ENCODE measurements at regions not wholly inside any gene's neighbourhood (a gene's known extent, or its start where the extent isn't known, plus 50 kb on each side); places are given as distances from the start of the nearest gene placed in this dataset.
"Not testable (repeated sequence)": the region's sequence is repeated elsewhere in the genome, so short reads cannot be mapped to it uniquely, and the experiment has no call there.

DNA sequence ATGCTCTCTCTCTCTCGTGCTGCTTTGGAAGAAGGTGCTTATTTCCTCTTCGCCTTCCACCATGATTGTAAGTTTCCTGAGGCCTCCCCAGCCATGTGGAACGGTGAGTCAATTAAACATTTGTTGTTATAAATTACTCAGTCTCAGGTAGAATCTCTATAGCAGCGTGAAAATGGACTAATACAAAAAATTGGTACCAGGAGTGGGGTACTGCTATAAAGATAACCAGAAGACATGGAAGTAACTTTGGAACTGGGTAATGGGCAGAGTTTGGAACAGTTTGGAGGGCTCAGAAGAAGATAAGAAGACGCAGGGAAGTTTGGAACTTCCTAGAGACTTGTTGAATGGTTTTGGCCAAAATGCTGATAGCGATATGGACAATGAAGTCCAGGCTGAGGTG lies 175.6 kb upstream of the CLINT1 start:
- not testable (repeated sequence) for H2AFZ ChIP-seq (ENCODE audit: low read length); H3K9me2 ChIP-seq (replicated peaks; ENCODE audit: insufficient read depth, low read length); H3K4me3 ChIP-seq (ENCODE audit: low read length); H3K9ac ChIP-seq (ENCODE audit: low read length); H3K9me3 ChIP-seq (ENCODE audit: low read length); H3K4me2 ChIP-seq (ENCODE audit: low read depth, low read length, poor library complexity, severe bottlenecking); H3K36me3 ChIP-seq (ENCODE audit: insufficient read depth, low read length); H3K27me3 ChIP-seq (ENCODE audit: low read length); H3K27ac ChIP-seq (ENCODE audit: low read length); H4K20me1 ChIP-seq (ENCODE audit: insufficient read depth, low read depth, low read length); H3K79me2 ChIP-seq (ENCODE audit: low read length); H3K4me1 ChIP-seq (ENCODE audit: low read length); DNase-seq

- H3K9me3 ChIP-seq (ENCODE audit: low read length) = no peaks in the 10 kb centered on the region
These were observed 174.8 kb upstream of the CLINT1 start for GRCh38 chr5:158033724-158034123.

DNA sequence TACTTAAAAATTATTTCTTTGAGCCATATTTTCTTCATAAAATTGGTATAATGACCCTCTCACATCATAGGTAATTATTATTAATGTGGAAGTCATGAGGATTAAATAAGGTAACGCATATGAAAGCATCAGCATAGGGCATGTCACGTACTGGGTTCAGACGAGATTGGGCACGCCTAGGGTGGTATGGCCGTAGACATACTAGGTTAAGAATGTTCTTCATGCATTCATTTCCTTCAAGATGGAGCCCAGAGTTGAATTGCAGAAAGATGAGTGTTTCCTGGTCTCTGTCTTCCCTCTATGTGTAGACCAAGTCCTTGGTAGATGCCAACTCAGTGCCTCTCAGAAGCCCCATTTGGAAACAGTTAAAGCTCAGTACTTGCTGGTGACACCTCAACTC lies 174.1 kb upstream of the CLINT1 start:
- DNase-seq = no peak
- Histone ChIP-seq H3K27ac (ENCODE audit: low read length) (no peak overlapping the region), H3K4me2 (ENCODE audit: low read depth, low read length, poor library complexity, severe bottlenecking) (no peak overlapping the region), H4K20me1 (ENCODE audit: insufficient read depth, low read depth, low read length) (no peaks in the 10 kb centered on the region), H3K27me3 (ENCODE audit: low read length) (no peaks in the 10 kb centered on the region; the same call in 1 of the 2 replicates), H3K9ac (ENCODE audit: low read length) (no peak overlapping the region), H3K9me2 (replicated peaks; ENCODE audit: insufficient read depth, low read length) (0 out of 2 replicates have a peak, but pooled peaks cover 3% of the 10 kb centered on the region), H3K4me1 (ENCODE audit: low read length) (no peaks in the 10 kb centered on the region), H3K4me3 (ENCODE audit: low read length) (no peak overlapping the region), H3K9me3 (ENCODE audit: low read length) (no peaks in the 10 kb centered on the region), H2AFZ (ENCODE audit: low read length) (no peak overlapping the region), H3K36me3 (ENCODE audit: insufficient read depth, low read length) (no peaks in the 10 kb centered on the region), H3K79me2 (ENCODE audit: low read length) (no peaks in the 10 kb centered on the region)

More at GRCh38 chr5:158033724-158034123, 174.8 kb upstream of the CLINT1 start:
- Histone ChIP-seq H4K20me1 (ENCODE audit: insufficient read depth, low read depth, low read length) (no peaks in the 10 kb centered on the region), H3K27me3 (ENCODE audit: low read length) (no peaks in the 10 kb centered on the region; the same call in 1 of the 2 replicates), H3K4me1 (ENCODE audit: low read length) (no peaks in the 10 kb centered on the region), H3K79me2 (ENCODE audit: low read length) (no peaks in the 10 kb centered on the region), H3K4me3 (ENCODE audit: low read length) (no peak overlapping the region), H3K9ac (ENCODE audit: low read length) (no peak overlapping the region), H3K4me2 (ENCODE audit: low read depth, low read length, poor library complexity, severe bottlenecking) (no peak overlapping the region), H3K36me3 (ENCODE audit: insufficient read depth, low read length) (no peaks in the 10 kb centered on the region), H2AFZ (ENCODE audit: low read length) (no peak overlapping the region), H3K9me2 (replicated peaks; ENCODE audit: insufficient read depth, low read length) (0 out of 2 replicates have a peak, but pooled peaks cover 3% of the 10 kb centered on the region), H3K27ac (ENCODE audit: low read length) (no peak overlapping the region)
- no peak for DNase-seq

DNA sequence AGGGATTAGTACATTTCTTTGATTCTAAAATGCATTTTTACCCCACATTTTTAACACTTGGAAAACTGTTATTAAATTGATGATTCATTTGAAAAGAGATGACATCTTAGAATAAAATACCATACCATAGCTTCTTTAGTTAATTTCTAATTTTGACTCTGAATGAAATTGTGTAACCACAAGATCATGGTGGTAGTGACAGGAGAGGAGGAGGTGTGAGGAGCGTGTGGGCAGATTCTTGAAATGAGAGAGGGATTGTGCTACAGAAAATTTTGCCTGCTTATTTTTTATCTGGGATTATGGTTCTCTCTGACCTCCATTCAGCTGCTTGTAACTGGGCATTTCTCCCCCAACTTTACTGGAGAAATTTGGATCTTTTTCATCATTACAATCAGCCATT lies 173.3 kb upstream of the CLINT1 start:
- H3K79me2 ChIP-seq (ENCODE audit: low read length) = no peaks in the 10 kb centered on the region
- H3K9me3 ChIP-seq (ENCODE audit: low read length) = no peaks in the 10 kb centered on the region
- H4K20me1 ChIP-seq (ENCODE audit: insufficient read depth, low read depth, low read length) = no peaks in the 10 kb centered on the region
- H3K27ac ChIP-seq (ENCODE audit: low read length) = no peak overlapping the region
- H3K4me3 ChIP-seq (ENCODE audit: low read length) = no peak overlapping the region
- 0 out of 2 replicates have a peak, but pooled peaks cover 3% of the 10 kb centered on the region for H3K9me2 ChIP-seq (replicated peaks; ENCODE audit: insufficient read depth, low read length)
- no peak overlapping the region for H3K4me2 ChIP-seq (ENCODE audit: low read depth, low read length, poor library complexity, severe bottlenecking)
- H3K36me3 ChIP-seq (ENCODE audit: insufficient read depth, low read length) = no peaks in the 10 kb centered on the region
- no peak overlapping the region for H3K9ac ChIP-seq (ENCODE audit: low read length)
- H3K4me1 ChIP-seq (ENCODE audit: low read length) = no peaks in the 10 kb centered on the region
- no peak for DNase-seq
- H2AFZ ChIP-seq (ENCODE audit: low read length) = no peak overlapping the region
- no peaks in the 10 kb centered on the region; the same call in 1 of the 2 replicates for H3K27me3 ChIP-seq (ENCODE audit: low read length)

DNA sequence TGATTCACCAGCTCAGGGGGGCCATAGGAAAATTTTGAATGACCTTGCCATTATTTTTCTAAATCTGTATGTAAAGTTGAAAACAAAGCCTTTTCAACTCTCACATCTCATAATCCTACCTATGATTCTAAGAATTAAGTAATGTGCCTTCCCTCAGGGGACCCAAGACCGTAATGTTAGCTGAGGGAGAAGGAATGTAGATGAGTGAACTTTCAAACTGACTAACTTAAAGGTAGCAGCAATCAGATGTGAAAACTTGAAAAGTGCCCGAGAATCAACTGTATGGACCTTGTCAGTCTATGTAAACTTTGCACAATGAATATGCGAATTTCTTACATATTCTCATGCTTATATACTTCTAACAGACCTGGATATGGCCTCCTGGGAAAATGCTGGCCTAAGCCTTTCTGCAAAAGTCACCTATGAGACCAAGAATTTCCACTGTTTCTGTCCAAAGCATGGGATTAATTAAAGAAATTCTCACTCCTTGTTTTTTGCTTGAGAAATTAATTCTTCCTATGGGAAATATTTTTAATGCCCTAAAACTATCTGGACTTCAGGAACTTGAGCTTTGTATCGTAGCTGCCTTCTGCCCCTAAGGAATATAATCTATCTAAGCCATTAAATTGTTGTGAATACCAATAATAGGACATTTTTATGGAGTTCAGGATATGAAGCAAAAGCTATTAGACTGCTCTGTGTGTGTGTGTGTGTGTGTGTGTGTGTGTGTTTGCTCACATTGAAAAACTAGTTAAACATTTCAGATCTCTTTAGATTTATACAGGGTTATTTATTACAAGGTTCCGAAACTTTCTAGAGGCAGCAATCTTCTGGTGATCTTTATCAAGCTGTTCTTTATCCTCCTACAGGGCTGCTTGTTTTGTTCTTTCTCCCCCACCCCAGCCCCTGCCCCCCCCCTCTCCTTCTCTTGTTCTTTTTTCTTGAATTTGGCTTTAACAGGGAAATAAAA lies 169.1 kb upstream of the CLINT1 start:
- Histone ChIP-seq H3K4me1 (ENCODE audit: low read length) (no peaks in the 10 kb centered on the region), H3K4me2 (ENCODE audit: low read depth, low read length, poor library complexity, severe bottlenecking) (no peak overlapping the region), H3K9ac (ENCODE audit: low read length) (no peak overlapping the region), H3K36me3 (ENCODE audit: insufficient read depth, low read length) (no peaks in the 10 kb centered on the region), H3K27me3 (ENCODE audit: low read length) (no peaks in the 10 kb centered on the region), H3K9me2 (replicated peaks; ENCODE audit: insufficient read depth, low read length) (no peaks in the 10 kb centered on the region), H4K20me1 (ENCODE audit: insufficient read depth, low read depth, low read length) (no peaks in the 10 kb centered on the region), H2AFZ (ENCODE audit: low read length) (no peak overlapping the region), H3K27ac (ENCODE audit: low read length) (no peak overlapping the region), H3K4me3 (ENCODE audit: low read length) (no peak overlapping the region), H3K79me2 (ENCODE audit: low read length) (no peaks in the 10 kb centered on the region), H3K9me3 (ENCODE audit: low read length) (no peaks in the 10 kb centered on the region)
- no peak for DNase-seq

DNA sequence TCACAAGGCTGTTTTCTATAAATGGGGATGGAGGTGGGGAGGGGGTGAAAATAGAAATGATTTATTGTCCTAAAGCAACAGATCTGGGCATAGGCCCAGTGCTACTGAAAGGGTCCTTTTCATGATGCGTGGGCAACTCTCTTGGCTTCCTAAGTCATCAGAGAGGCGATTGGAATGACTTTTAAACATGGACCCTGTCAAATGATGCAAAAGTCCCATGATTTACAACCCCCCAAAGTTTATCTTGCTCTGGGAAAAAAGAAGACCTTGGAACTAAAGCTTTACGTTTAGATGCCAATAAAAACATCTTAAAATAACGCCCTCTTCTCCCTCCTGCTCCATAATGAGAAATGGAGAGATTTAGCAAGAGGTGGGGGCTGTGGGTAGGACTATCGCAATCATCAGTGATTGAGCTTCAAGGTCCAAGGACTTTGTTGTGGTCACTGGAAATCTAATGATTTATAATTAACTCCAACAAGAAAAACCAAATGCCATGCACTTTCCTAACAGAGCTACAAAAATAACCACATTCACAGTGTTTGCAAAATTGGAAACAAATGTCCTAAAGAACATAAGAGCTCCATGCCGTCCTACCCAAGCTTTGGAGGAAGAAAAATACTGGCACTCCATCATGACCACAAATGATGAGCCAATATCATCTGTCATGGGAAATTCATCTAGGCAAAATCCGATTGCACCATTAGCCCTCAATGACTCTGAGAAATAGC lies 167.5 kb upstream of the CLINT1 start:
- Histone ChIP-seq H3K9ac (ENCODE audit: low read length) (no peak overlapping the region), H3K9me2 (replicated peaks; ENCODE audit: insufficient read depth, low read length) (no peaks in the 10 kb centered on the region), H3K9me3 (ENCODE audit: low read length) (no peaks in the 10 kb centered on the region), H3K79me2 (ENCODE audit: low read length) (no peaks in the 10 kb centered on the region), H3K36me3 (ENCODE audit: insufficient read depth, low read length) (no peaks in the 10 kb centered on the region), H3K4me1 (ENCODE audit: low read length) (no peaks in the 10 kb centered on the region), H3K4me3 (ENCODE audit: low read length) (no peak overlapping the region), H4K20me1 (ENCODE audit: insufficient read depth, low read depth, low read length) (no peaks in the 10 kb centered on the region), H3K27ac (ENCODE audit: low read length) (no peak overlapping the region), H3K27me3 (ENCODE audit: low read length) (no peaks in the 10 kb centered on the region), H2AFZ (ENCODE audit: low read length) (no peak overlapping the region), H3K4me2 (ENCODE audit: low read depth, low read length, poor library complexity, severe bottlenecking) (no peak overlapping the region)
- DNase-seq = no peak

- Histone ChIP-seq H3K4me3 (ENCODE audit: low read length) (no peak overlapping the region), H2AFZ (ENCODE audit: low read length) (no peak overlapping the region), H3K9ac (ENCODE audit: low read length) (no peak overlapping the region), H3K9me2 (replicated peaks; ENCODE audit: insufficient read depth, low read length) (no peaks in the 10 kb centered on the region), H3K79me2 (ENCODE audit: low read length) (no peaks in the 10 kb centered on the region), H3K27ac (ENCODE audit: low read length) (no peak overlapping the region), H3K9me3 (ENCODE audit: low read length) (no peaks in the 10 kb centered on the region), H4K20me1 (ENCODE audit: insufficient read depth, low read depth, low read length) (no peaks in the 10 kb centered on the region), H3K27me3 (ENCODE audit: low read length) (no peaks in the 10 kb centered on the region), H3K4me2 (ENCODE audit: low read depth, low read length, poor library complexity, severe bottlenecking) (no peak overlapping the region), H3K4me1 (ENCODE audit: low read length) (no peaks in the 10 kb centered on the region), H3K36me3 (ENCODE audit: insufficient read depth, low read length) (no peaks in the 10 kb centered on the region)
- DNase-seq = no peak
These were observed 164.3 kb upstream of the CLINT1 start for GRCh38 chr5:158023266-158023665.

- no peak for DNase-seq
These were observed 163.9 kb upstream of the CLINT1 start for GRCh38 chr5:158022837-158023236.

More at GRCh38 chr5:158022837-158023236, 163.9 kb upstream of the CLINT1 start:
- H3K79me2 ChIP-seq (ENCODE audit: low read length) = no peaks in the 10 kb centered on the region
- no peak overlapping the region for H2AFZ ChIP-seq (ENCODE audit: low read length)
- no peaks in the 10 kb centered on the region for H3K4me1 ChIP-seq (ENCODE audit: low read length)
- no peak overlapping the region for H3K27ac ChIP-seq (ENCODE audit: low read length)
- no peaks in the 10 kb centered on the region for H4K20me1 ChIP-seq (ENCODE audit: insufficient read depth, low read depth, low read length)
- no peak overlapping the region for H3K4me3 ChIP-seq (ENCODE audit: low read length)
- H3K9me3 ChIP-seq (ENCODE audit: low read length) = no peaks in the 10 kb centered on the region
- no peaks in the 10 kb centered on the region for H3K27me3 ChIP-seq (ENCODE audit: low read length)
- no peaks in the 10 kb centered on the region for H3K36me3 ChIP-seq (ENCODE audit: insufficient read depth, low read length)
- no peak overlapping the region for H3K4me2 ChIP-seq (ENCODE audit: low read depth, low read length, poor library complexity, severe bottlenecking)
- H3K9me2 ChIP-seq (replicated peaks; ENCODE audit: insufficient read depth, low read length) = no peaks in the 10 kb centered on the region
- no peak overlapping the region for H3K9ac ChIP-seq (ENCODE audit: low read length)
